Glomerular endothelial cell (primary cell): ENCODE measurements at regions not wholly inside any gene's neighbourhood (a gene's known extent, or its start where the extent isn't known, plus 50 kb on each side); places are given as distances from the start of the nearest gene placed in this dataset.
A peak's percentile ranks its signal among the peaks of the same experiment; 100 is the strongest.

Experiments
- DNase-seq: peaks from one replicate; pipeline ENCODE4 v3.0.0-alpha.2; 2011; ENCODE audit warnings: low read depth, low spot score; ENCODE audit errors: extremely low read depth

- no peak for DNase-seq
Measured at GRCh38 chr1:76759950-76760349, 107.3 kb upstream of the ST6GALNAC5 start.

GRCh38 chr1:76763738-76764137, 103.5 kb upstream of the ST6GALNAC5 start:
- DNase-seq: no peak

- no peak for DNase-seq
Measured at GRCh38 chr1:76764638-76765454, 102.4 kb upstream of the ST6GALNAC5 start.

- no peak for DNase-seq
Measured at GRCh38 chr1:76766381-76766780, 100.9 kb upstream of the ST6GALNAC5 start.

GRCh38 chr1:76769911-76770310, 97.4 kb upstream of the ST6GALNAC5 start:
- no peak for DNase-seq

GRCh38 chr1:76770979-76771378, 96.3 kb upstream of the ST6GALNAC5 start:
- DNase-seq: no peak

GRCh38 chr1:76781447-76781846, 85.8 kb upstream of the ST6GALNAC5 start:
- no peak for DNase-seq

- no peak for DNase-seq
Measured at GRCh38 chr1:76782809-76783208, 84.5 kb upstream of the ST6GALNAC5 start.

- no peak for DNase-seq
Measured at GRCh38 chr1:76784502-76784901, 82.8 kb upstream of the ST6GALNAC5 start.

- DNase-seq: peak; percentile 16
Measured at GRCh38 chr1:76786222-76786621, 81.1 kb upstream of the ST6GALNAC5 start.

- no peak for DNase-seq
Measured at GRCh38 chr1:76793594-76793993, 73.7 kb upstream of the ST6GALNAC5 start.

GRCh38 chr1:76799700-76800099, 67.6 kb upstream of the ST6GALNAC5 start:
- no peak for DNase-seq

- DNase-seq: no peak
Measured at GRCh38 chr1:76802094-76802493, 65.2 kb upstream of the ST6GALNAC5 start.

GRCh38 chr1:76807543-76808260, 59.6 kb upstream of the ST6GALNAC5 start:
- DNase-seq: no peak
